NCI-H2227 (cell line): ENCODE measurements at regions not wholly inside any gene's neighbourhood (a gene's known extent, or its start where the extent isn't known, plus 50 kb on each side); places are given as distances from the start of the nearest gene placed in this dataset.

Experiments
- DNase-seq: peaks from one replicate; lab custom pipeline; 2025; ENCODE audit not compliant: unreplicated experiment; lab: John Stamatoyannopoulos, UW

- no peak for DNase-seq
Observed at GRCh38 chr6:144335311-144335861, 50.3 kb downstream of the UTRN start.

GRCh38 chr6:144335914-144336313 lies 50.8 kb downstream of the UTRN start:
- no peak for DNase-seq

- DNase-seq: no peak
Observed at GRCh38 chr6:144336900-144337299, 51.8 kb downstream of the UTRN start.

GRCh38 chr6:144338474-144338873 lies 53.3 kb downstream of the UTRN start:
- no peak for DNase-seq

- no peak for DNase-seq
Observed at GRCh38 chr6:144338951-144339700, 54.0 kb downstream of the UTRN start.

- no peak for DNase-seq
Observed at GRCh38 chr6:144339859-144340452, 54.8 kb downstream of the UTRN start.

- DNase-seq: no peak
Observed at GRCh38 chr6:144340541-144341371, 55.6 kb downstream of the UTRN start.

GRCh38 chr6:144341831-144342527 lies 56.8 kb downstream of the UTRN start:
- no peak for DNase-seq

- no peak for DNase-seq
Observed at GRCh38 chr6:144343701-144344428, 58.7 kb downstream of the UTRN start.

- no peak for DNase-seq
Observed at GRCh38 chr6:144344646-144345045, 59.5 kb downstream of the UTRN start.

GRCh38 chr6:144345451-144345850 lies 60.3 kb downstream of the UTRN start:
- DNase-seq: no peak

GRCh38 chr6:144346719-144347447 lies 61.7 kb downstream of the UTRN start:
- no peak for DNase-seq

GRCh38 chr6:144347448-144347759 lies 62.3 kb downstream of the UTRN start:
- DNase-seq: no peak

GRCh38 chr6:144347933-144348332 lies 62.8 kb downstream of the UTRN start:
- DNase-seq: no peak

GRCh38 chr6:144349690-144350527 lies 64.8 kb downstream of the UTRN start:
- no peak for DNase-seq

- no peak for DNase-seq
Observed at GRCh38 chr6:144350528-144350880, 65.4 kb downstream of the UTRN start.

GRCh38 chr6:144351379-144352127 lies 66.4 kb downstream of the UTRN start:
- DNase-seq: no peak

GRCh38 chr6:144352331-144352730 lies 67.2 kb downstream of the UTRN start:
- DNase-seq: no peak
